ENCODE measurements at regions not wholly inside any gene's neighbourhood (a gene's known extent, or its start where the extent isn't known, plus 50 kb on each side); places are given as distances from the start of the nearest gene placed in this dataset.
"Not testable (repeated sequence)": the region's sequence is repeated elsewhere in the genome, so short reads cannot be mapped to it uniquely, and the experiment has no call there.

GRCh38 chr2:111367080-111367479 lies 246.4 kb downstream of the BCL2L11 start:
- H3K4me3 ChIP-seq (ENCODE audit: control extremely low read depth in 1 of 5, extremely low read depth in 1 of 5, insufficient read depth in 1 of 5, low read depth in 2 of 5, low read length in 4 of 5); POLR2A ChIA-PET; H3K79me2 ChIP-seq (ENCODE audit: control insufficient read depth, insufficient read depth, low read length); H3K9me3 Mint-ChIP-seq (ENCODE audit: insufficient read depth); H3K9ac ChIP-seq (ENCODE audit: low read length); H3K4me1 ChIP-seq (ENCODE audit: control insufficient read depth in 2 of 2, insufficient read depth in 2 of 2, low read length in 2 of 2); CTCF ChIA-PET; H3K27ac Mint-ChIP-seq; H4K20me1 ChIP-seq (ENCODE audit: control insufficient read depth, insufficient read depth, low read length, poor library complexity, severe bottlenecking); intact Hi-C loops (cut with micrococcal nuclease); H3K36me3 ChIP-seq (replicated peaks in 1 of 2; ENCODE audit: control extremely low read depth in 1 of 2, control insufficient read depth in 1 of 2, extremely low read depth in 1 of 2, insufficient read depth in 2 of 2, low read length in 1 of 2); H3K27me3 Mint-ChIP-seq; H3K4me1 Mint-ChIP-seq; H3K9me3 ChIP-seq (ENCODE audit: control extremely low read depth in 1 of 3, control insufficient read depth in 2 of 3, insufficient read depth in 1 of 3, low read length in 2 of 3); H3K4me3 Mint-ChIP-seq; ATAC-seq (ENCODE audit: low read depth); H3K27me3 ChIP-seq (replicated peaks in 1 of 4; ENCODE audit: control extremely low read depth in 1 of 4, control insufficient read depth in 3 of 4, insufficient read depth in 4 of 4, low read length in 3 of 4); H2AFZ ChIP-seq (ENCODE audit: insufficient read depth, low read depth, low read length, poor library complexity, severe bottlenecking); H3K4me2 ChIP-seq (replicated peaks; ENCODE audit: low read depth, low read length, poor library complexity, severe bottlenecking); H3K27ac ChIP-seq (ENCODE audit: low read length in 2 of 2); DNase-seq: not testable (repeated sequence)
- no CpG with 5 or more reads among the region's 3 CpGs for WGBS (ENCODE audit: insufficient coverage)

GRCh38 chr2:111367871-111368270 lies 247.2 kb downstream of the BCL2L11 start:
- H4K20me1 ChIP-seq (ENCODE audit: control insufficient read depth, insufficient read depth, low read length, poor library complexity, severe bottlenecking); H3K27me3 ChIP-seq (replicated peaks in 1 of 4; ENCODE audit: control extremely low read depth in 1 of 4, control insufficient read depth in 3 of 4, insufficient read depth in 4 of 4, low read length in 3 of 4); CTCF ChIA-PET; H3K27ac Mint-ChIP-seq; DNase-seq; H3K4me3 Mint-ChIP-seq; H3K9ac ChIP-seq (ENCODE audit: low read length); H3K27me3 Mint-ChIP-seq; intact Hi-C loops (cut with micrococcal nuclease); H3K4me3 ChIP-seq (ENCODE audit: control extremely low read depth in 1 of 5, extremely low read depth in 1 of 5, insufficient read depth in 1 of 5, low read depth in 2 of 5, low read length in 4 of 5); H3K4me2 ChIP-seq (replicated peaks; ENCODE audit: low read depth, low read length, poor library complexity, severe bottlenecking); H2AFZ ChIP-seq (ENCODE audit: insufficient read depth, low read depth, low read length, poor library complexity, severe bottlenecking); H3K36me3 ChIP-seq (replicated peaks in 1 of 2; ENCODE audit: control extremely low read depth in 1 of 2, control insufficient read depth in 1 of 2, extremely low read depth in 1 of 2, insufficient read depth in 2 of 2, low read length in 1 of 2); H3K4me1 Mint-ChIP-seq; POLR2A ChIA-PET; H3K4me1 ChIP-seq (ENCODE audit: control insufficient read depth in 2 of 2, insufficient read depth in 2 of 2, low read length in 2 of 2); H3K27ac ChIP-seq (ENCODE audit: low read length in 2 of 2); H3K79me2 ChIP-seq (ENCODE audit: control insufficient read depth, insufficient read depth, low read length); H3K9me3 Mint-ChIP-seq (ENCODE audit: insufficient read depth); H3K9me3 ChIP-seq (ENCODE audit: control extremely low read depth in 1 of 3, control insufficient read depth in 2 of 3, insufficient read depth in 1 of 3, low read length in 2 of 3): not testable (repeated sequence)
- peak; percentile 40 for ATAC-seq (ENCODE audit: low read depth)
- WGBS (ENCODE audit: insufficient coverage): no CpG with 5 or more reads among the region's 1 CpG

GRCh38 chr2:111368288-111368687 lies 247.6 kb downstream of the BCL2L11 start:
- H3K36me3 ChIP-seq (replicated peaks in 1 of 2; ENCODE audit: control extremely low read depth in 1 of 2, control insufficient read depth in 1 of 2, extremely low read depth in 1 of 2, insufficient read depth in 2 of 2, low read length in 1 of 2); H3K27me3 ChIP-seq (replicated peaks in 1 of 4; ENCODE audit: control extremely low read depth in 1 of 4, control insufficient read depth in 3 of 4, insufficient read depth in 4 of 4, low read length in 3 of 4); H3K4me1 ChIP-seq (ENCODE audit: control insufficient read depth in 2 of 2, insufficient read depth in 2 of 2, low read length in 2 of 2); H3K9me3 Mint-ChIP-seq (ENCODE audit: insufficient read depth); H3K79me2 ChIP-seq (ENCODE audit: control insufficient read depth, insufficient read depth, low read length); H3K9me3 ChIP-seq (ENCODE audit: control extremely low read depth in 1 of 3, control insufficient read depth in 2 of 3, insufficient read depth in 1 of 3, low read length in 2 of 3); CTCF ChIA-PET; intact Hi-C loops (cut with micrococcal nuclease); H3K4me3 Mint-ChIP-seq; H3K9ac ChIP-seq (ENCODE audit: low read length); H3K4me1 Mint-ChIP-seq; H3K27me3 Mint-ChIP-seq; H4K20me1 ChIP-seq (ENCODE audit: control insufficient read depth, insufficient read depth, low read length, poor library complexity, severe bottlenecking); POLR2A ChIA-PET; H3K4me3 ChIP-seq (ENCODE audit: control extremely low read depth in 1 of 5, extremely low read depth in 1 of 5, insufficient read depth in 1 of 5, low read depth in 2 of 5, low read length in 4 of 5); DNase-seq; H2AFZ ChIP-seq (ENCODE audit: insufficient read depth, low read depth, low read length, poor library complexity, severe bottlenecking); H3K4me2 ChIP-seq (replicated peaks; ENCODE audit: low read depth, low read length, poor library complexity, severe bottlenecking); H3K27ac ChIP-seq (ENCODE audit: low read length in 2 of 2); H3K27ac Mint-ChIP-seq: not testable (repeated sequence)
- peak; percentile 86 for ATAC-seq (ENCODE audit: low read depth)
- no CpG with 5 or more reads among the region's 4 CpGs for WGBS (ENCODE audit: insufficient coverage)

GRCh38 chr2:111373060-111373459 lies 252.3 kb downstream of the BCL2L11 start:
- WGBS (ENCODE audit: insufficient coverage): no CpG with 5 or more reads among the region's 2 CpGs
- H3K9ac ChIP-seq (ENCODE audit: low read length); H3K4me1 ChIP-seq (ENCODE audit: control insufficient read depth in 2 of 2, insufficient read depth in 2 of 2, low read length in 2 of 2); H3K79me2 ChIP-seq (ENCODE audit: control insufficient read depth, insufficient read depth, low read length); H3K27ac Mint-ChIP-seq; H3K4me3 ChIP-seq (ENCODE audit: control extremely low read depth in 1 of 5, extremely low read depth in 1 of 5, insufficient read depth in 1 of 5, low read depth in 2 of 5, low read length in 4 of 5); ATAC-seq (ENCODE audit: low read depth); H3K27ac ChIP-seq (ENCODE audit: low read length in 2 of 2); H3K27me3 ChIP-seq (replicated peaks in 1 of 4; ENCODE audit: control extremely low read depth in 1 of 4, control insufficient read depth in 3 of 4, insufficient read depth in 4 of 4, low read length in 3 of 4); H3K27me3 Mint-ChIP-seq; intact Hi-C loops (cut with micrococcal nuclease); H3K4me2 ChIP-seq (replicated peaks; ENCODE audit: low read depth, low read length, poor library complexity, severe bottlenecking); H3K4me3 Mint-ChIP-seq; POLR2A ChIA-PET; DNase-seq; H2AFZ ChIP-seq (ENCODE audit: insufficient read depth, low read depth, low read length, poor library complexity, severe bottlenecking); H3K36me3 ChIP-seq (replicated peaks in 1 of 2; ENCODE audit: control extremely low read depth in 1 of 2, control insufficient read depth in 1 of 2, extremely low read depth in 1 of 2, insufficient read depth in 2 of 2, low read length in 1 of 2); H3K4me1 Mint-ChIP-seq; CTCF ChIA-PET; H3K9me3 ChIP-seq (ENCODE audit: control extremely low read depth in 1 of 3, control insufficient read depth in 2 of 3, insufficient read depth in 1 of 3, low read length in 2 of 3); H3K9me3 Mint-ChIP-seq (ENCODE audit: insufficient read depth); H4K20me1 ChIP-seq (ENCODE audit: control insufficient read depth, insufficient read depth, low read length, poor library complexity, severe bottlenecking): not testable (repeated sequence)
